HG02759 (cell line): ENCODE measurements at regions not wholly inside any gene's neighbourhood (a gene's known extent, or its start where the extent isn't known, plus 50 kb on each side); places are given as distances from the start of the nearest gene placed in this dataset.
"Not testable (repeated sequence)": the region's sequence is repeated elsewhere in the genome, so short reads cannot be mapped to it uniquely, and the experiment has no call there.

Experiments used
- ATAC-seq: cut with Tn5 transposase; IDR thresholded peaks from one replicate; pipeline ENCODE4 v1.9.1; 2021; ENCODE audit warnings: mild to moderate bottlenecking, moderate library complexity; ENCODE audit not compliant: unreplicated experiment

GRCh38 chr6:99801805-99802204, 192.2 kb downstream of the MCHR2 start:
- no peak for ATAC-seq

- no peak for ATAC-seq
Measured at GRCh38 chr6:99802396-99803031, 191.5 kb downstream of the MCHR2 start.

- no peak for ATAC-seq
Measured at GRCh38 chr6:99808992-99809391, 185.0 kb downstream of the MCHR2 start.

- no peak for ATAC-seq
Measured at GRCh38 chr6:99810295-99810694, 183.7 kb downstream of the MCHR2 start.

- ATAC-seq: no peak
Measured at GRCh38 chr6:99810942-99811620, 182.9 kb downstream of the MCHR2 start.

GRCh38 chr6:99811636-99812035, 182.4 kb downstream of the MCHR2 start:
- no peak for ATAC-seq

GRCh38 chr6:99813565-99813964, 180.5 kb downstream of the MCHR2 start:
- no peak for ATAC-seq

- no peak for ATAC-seq
Measured at GRCh38 chr6:99814230-99814928, 179.6 kb downstream of the MCHR2 start.

- ATAC-seq: no peak
Measured at GRCh38 chr6:99816795-99817194, 177.2 kb downstream of the MCHR2 start.

- ATAC-seq: no peak
Measured at GRCh38 chr6:99818161-99818560, 175.9 kb downstream of the MCHR2 start.

GRCh38 chr6:99819853-99820252, 174.2 kb downstream of the MCHR2 start:
- no peak for ATAC-seq

- ATAC-seq: no peak
Measured at GRCh38 chr6:99821164-99821563, 172.9 kb downstream of the MCHR2 start.

- ATAC-seq: no peak
Measured at GRCh38 chr6:99822741-99823512, 171.1 kb downstream of the MCHR2 start.

- not testable (repeated sequence) for ATAC-seq
Measured at GRCh38 chr6:99823513-99824235, 170.3 kb downstream of the MCHR2 start.

- no peak for ATAC-seq
Measured at GRCh38 chr6:99833034-99833433, 161.0 kb downstream of the MCHR2 start.

GRCh38 chr6:99836471-99836870, 157.6 kb downstream of the MCHR2 start:
- no peak for ATAC-seq

GRCh38 chr6:99838607-99839006, 155.4 kb downstream of the MCHR2 start:
- ATAC-seq: no peak

- no peak for ATAC-seq
Measured at GRCh38 chr6:99841297-99841696, 152.7 kb downstream of the MCHR2 start.

- no peak for ATAC-seq
Measured at GRCh38 chr6:99846006-99846405, 148.0 kb downstream of the MCHR2 start.

GRCh38 chr6:99850841-99851240, 143.2 kb downstream of the MCHR2 start:
- no peak for ATAC-seq

GRCh38 chr6:99852031-99852430, 142.0 kb downstream of the MCHR2 start:
- ATAC-seq: no peak
